ENCODE measurements at regions not wholly inside any gene's neighbourhood (a gene's known extent, or its start where the extent isn't known, plus 50 kb on each side); places are given as distances from the start of the nearest gene placed in this dataset.
"Not testable (repeated sequence)": the region's sequence is repeated elsewhere in the genome, so short reads cannot be mapped to it uniquely, and the experiment has no call there.

DNA sequence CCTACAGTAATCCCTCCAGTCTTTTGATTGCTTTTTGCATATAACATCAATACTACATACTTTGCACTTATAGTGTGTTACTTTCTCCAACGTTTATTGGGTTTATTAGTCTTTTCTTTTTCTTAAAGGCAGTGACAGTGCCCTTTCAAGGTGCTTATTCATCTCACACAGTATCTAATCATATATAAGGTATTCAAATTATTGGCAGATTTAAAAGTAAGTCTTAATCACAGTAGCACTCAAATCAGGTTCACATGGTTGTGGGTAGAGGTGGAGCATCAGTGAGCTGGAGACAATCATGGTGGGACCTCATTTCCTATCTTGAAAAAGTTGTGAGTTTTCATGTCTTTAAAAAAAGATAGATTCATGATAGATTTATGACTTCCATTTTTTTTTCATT, 706.2 kb downstream of the GALC start:
- DNase-seq = no peak

DNA sequence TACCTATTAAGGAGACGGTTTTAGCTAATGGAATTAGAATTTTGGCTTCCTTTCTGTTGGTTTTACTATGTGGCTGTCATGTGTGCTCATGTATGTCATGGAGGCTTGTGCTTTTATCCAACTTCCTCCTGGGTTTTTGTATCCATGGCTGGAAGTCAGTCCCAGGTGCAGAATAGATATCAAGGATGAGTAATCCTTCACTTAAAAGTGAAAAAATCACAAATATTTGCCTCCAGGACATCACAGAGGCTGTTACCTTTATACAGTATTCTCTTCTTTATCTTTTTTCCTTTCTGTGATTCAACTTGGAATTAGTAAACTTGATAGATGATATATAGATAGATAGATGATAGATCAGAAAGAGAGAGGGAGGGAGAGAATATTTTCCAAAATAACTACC, 706.8 kb downstream of the GALC start:
- no peak for DNase-seq

DNA sequence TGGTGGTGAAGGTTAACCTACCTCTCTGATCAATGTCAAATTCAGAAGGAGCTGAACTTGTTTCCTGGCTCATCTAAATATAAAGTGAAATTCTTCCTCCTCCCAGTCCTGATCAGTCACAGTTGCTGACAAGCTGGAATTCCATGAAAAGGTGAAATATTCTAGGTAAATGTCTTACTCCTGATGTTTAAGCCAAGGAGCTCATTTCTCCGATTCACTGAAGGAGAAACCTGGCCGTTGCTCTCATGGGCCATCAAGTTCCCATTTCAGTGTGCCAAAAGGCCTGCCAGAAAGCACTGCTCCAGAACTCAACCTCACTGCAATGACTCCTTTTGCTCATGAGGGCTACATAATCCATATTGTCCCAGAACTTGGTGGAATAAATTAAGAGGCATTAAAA, 707.5 kb downstream of the GALC start:
- no peak for DNase-seq

- no peak for DNase-seq
Observed at GRCh38 chr14:87283547-87283946, 709.4 kb downstream of the GALC start.

DNA sequence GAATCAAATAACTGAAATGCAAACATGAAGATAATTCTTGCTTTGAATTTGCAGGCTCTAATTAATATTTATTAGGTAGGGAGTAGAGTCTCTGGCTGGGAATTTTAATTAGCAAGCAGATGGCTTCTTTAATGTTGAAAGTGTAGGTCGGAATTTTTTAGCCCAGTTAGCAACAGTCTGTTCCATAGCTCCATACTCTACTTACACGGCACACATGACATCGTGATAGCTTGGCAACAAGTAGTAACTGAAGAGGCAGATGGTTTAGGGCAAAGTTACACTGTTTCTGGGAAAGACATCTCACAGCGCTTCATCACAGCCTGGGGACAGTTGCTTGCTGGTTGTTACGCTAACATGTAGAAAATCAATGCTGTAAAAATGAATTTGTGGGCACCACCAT, 710.7 kb downstream of the GALC start:
- no peak for DNase-seq

DNA sequence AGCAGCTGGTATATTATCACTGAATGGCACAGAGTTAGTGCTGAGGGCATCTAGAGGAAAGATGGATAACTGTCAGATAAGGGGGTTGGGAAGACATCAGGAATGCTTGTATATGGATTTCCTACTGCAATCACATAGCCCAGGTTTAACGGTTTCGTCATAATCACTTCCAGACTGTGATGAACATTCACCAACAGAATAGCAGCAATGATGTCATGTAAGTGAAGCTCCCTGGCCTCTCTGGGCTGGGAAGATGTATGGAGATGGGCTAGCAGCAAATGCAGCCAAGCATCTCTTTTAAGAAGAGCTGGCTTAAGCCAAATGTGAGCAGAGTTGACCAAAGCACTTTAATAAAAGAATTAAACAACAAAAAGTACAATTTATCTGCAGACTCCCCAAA, 714.6 kb downstream of the GALC start:
- no peak for DNase-seq

DNA sequence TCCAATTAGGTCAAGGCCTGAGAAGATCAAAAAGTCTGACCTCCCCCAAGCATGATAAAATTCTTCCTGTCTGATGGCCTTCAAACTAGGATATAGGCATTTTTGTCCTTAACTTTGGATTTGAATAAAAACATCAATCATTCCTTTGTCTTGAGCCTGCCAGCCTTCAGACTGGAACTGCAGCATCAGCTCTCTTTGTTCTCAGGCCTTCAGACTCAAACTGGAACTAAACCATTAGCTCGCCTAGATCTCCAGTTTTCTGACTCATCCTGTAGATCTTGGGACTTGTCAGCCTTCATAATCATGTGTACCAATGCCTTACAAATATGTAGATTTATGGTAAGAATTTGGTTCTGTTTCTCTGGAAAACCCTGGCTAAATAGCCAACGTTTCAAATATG, 721.7 kb downstream of the GALC start:
- no peak for DNase-seq

DNA sequence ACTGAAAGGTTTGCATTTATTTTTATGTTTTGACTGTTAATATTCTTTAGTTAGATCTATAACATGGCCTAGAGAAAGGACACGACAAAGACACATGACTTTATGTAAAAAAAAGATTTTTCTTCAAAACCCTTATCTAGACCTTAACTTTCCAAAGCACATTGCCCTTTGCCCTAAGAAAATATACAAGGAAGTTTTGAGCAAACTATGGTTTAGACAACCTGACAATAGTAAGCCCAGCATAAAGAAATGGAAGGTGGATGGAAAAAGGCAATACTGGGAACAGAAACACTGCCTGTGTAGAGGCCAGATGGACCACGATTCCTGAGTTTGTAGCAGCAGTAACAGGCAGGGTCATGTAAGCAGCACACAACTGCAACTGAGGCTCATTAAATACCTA, 724.0 kb downstream of the GALC start:
- DNase-seq = no peak

DNA sequence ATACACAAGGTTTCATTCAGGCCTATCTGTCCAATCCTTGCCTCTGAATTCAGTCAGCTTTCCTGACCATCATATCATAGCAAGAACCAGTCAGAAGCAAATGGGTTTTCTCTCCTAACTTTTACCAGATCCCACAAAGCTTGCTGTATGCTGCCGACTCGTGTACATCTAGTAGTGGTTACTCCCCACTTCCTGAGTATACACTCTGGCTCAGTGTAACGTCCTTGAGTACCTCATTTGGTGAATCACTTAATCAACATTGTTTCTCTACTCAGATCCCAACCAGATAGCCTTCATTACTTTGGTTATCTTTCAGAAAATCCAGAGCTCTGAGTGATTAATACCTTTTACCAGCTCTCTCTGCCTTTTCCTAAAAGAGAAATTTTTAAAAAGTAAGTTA, 728.2 kb downstream of the GALC start:
- no peak for DNase-seq

- no peak for DNase-seq
Observed at GRCh38 chr14:87264272-87264785, 728.7 kb downstream of the GALC start.

GRCh38 chr14:87261621-87262020, 731.4 kb downstream of the GALC start:
- DNase-seq = no peak

GRCh38 chr14:87260460-87260859, 732.5 kb downstream of the GALC start:
- no peak for DNase-seq

- DNase-seq = no peak
Observed at GRCh38 chr14:87257421-87257820, 735.6 kb downstream of the GALC start.

DNA sequence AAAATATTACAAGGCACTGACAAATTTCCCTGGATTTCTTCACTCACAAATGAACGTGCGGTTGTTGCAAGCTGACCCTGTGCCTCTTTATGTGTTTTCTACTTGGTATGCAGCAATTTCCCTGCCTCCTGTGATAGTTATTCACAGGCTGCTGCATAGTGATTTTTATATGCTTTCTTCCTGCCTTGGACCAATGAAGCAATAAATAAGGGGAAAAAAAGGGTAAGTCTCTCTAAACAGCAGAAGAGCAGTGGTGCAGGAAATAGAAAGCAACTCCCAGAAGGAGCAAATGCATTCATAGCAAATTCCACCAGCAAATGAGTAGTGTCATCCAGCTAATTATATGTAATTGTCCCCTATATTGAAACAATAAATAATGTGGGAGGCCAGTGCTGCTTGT, 737.9 kb downstream of the GALC start:
- DNase-seq = no peak

DNA sequence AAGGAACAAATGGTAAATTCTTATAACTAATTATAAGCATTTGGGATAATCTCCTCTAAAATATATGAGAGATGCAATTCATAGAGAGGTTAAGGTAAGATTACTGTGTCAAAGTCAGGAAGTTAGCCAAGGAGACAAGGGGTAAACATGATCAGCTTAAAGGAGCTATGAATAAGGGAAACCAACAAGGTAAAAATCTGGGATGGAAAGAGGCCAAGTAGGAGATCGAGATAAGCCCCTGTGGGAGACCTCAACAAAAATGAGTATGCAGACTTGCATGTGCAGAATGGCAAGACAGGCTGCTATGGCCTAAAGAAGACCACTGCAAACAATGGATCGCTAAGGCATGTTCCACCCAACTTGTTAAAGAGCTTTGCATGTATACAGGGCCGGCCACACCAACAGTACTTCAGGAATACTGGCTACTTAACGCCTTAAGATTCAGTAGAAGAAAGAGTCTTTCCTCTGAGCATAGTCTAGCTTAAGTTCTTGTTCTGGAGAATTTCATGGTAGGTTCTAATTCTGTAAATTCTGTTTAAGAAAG, 738.6 kb downstream of the GALC start:
- no peak for DNase-seq

DNA sequence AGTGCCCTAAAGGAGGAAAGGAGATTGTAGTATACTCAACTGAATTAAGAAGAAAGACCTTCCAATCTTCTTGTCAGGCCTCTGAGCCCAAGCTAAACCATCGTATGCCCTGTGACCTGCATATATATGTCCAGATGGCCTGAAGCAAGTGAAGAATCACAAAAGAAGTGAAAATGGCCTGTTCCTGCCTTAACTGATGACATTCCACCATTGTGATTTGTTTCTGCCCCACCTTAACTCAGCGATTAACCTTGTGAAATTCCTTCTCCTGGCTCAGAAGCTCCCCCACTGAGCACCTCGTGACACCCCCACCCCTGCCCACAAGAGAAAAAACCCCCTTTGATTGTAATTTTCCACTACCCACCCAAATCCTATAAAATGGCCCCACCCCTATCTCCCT, 739.2 kb downstream of the GALC start:
- DNase-seq = not testable (repeated sequence)

DNA sequence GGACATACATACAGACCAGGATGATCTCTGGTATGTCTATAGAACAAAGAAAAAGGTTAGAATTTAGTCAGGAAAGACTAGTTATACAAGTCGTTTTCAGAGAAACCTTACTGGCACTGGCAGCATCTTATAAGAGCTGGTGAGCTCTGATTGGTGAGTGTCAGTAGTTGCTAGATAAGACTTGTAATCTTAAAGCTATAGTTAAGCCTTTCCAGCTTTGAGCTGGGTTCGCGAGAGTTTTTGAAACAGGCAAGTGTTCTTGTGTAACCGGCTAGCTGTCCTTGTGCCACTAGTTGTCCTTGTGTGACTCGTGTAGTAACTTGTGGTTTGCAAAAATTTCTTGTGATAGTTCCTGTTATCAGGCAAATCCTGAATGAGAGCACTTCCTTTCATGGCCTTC, 740.9 kb downstream of the GALC start:
- DNase-seq = no peak

DNA sequence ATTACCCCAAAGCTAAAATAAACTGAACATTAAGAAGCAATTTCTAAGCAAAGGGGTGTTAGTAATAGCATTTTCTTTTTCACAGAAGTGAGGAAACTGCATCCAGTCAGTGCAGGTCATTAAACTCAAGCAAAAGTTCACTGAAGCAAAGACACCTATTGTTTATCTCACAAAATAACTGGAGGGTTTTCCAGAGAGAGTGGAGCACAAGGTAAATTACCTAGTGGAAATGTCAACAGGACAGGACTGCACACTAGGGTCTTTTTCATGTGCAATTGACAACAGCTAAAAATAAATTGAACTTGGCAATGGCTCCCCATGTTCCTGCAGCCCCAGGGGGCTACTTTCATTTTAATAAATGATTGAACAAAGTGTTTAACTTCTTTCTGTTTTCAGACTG, 742.0 kb downstream of the GALC start:
- no peak for DNase-seq

DNA sequence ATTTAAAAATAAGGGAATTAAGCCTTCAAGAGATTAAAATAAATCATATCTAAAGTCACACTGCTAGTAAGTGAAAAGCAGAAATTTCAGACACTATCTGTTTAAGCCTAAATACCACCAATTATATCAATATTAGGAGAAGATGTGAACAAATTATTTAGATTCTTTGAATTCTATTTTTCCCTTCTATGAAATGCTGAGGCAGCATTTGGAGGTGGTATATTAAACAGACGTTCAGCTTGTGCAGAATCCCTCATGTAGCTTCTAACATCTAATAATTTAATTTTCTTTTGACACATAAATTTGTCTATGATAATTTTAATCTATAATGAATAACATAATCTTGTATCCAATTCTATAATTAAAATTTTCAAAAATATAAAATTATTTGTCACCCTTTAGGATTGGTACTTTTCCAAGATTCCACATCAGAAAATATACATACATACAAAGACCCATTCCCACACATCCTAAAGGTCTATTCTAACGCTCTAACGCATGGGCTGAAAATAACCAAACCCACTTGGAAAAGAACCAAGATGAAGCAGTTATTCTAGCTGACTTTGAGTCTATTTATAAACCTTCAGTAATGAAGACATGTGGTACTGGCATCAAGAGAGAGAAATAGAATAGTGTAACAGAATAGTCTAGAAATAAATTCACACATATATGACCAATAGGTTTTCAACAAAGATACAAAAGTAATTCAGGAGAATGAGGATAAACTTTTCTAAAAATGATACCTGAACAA, 751.8 kb downstream of the GALC start:
- no peak for DNase-seq

GRCh38 chr14:87240319-87240718, 752.7 kb downstream of the GALC start:
- DNase-seq = not testable (repeated sequence)

GRCh38 chr14:87233806-87234384, 759.1 kb downstream of the GALC start:
- no peak for DNase-seq

- DNase-seq = no peak
Observed at GRCh38 chr14:87233266-87233665, 759.7 kb downstream of the GALC start.

- DNase-seq = no peak
Observed at GRCh38 chr14:87231336-87232026, 761.5 kb downstream of the GALC start.

DNA sequence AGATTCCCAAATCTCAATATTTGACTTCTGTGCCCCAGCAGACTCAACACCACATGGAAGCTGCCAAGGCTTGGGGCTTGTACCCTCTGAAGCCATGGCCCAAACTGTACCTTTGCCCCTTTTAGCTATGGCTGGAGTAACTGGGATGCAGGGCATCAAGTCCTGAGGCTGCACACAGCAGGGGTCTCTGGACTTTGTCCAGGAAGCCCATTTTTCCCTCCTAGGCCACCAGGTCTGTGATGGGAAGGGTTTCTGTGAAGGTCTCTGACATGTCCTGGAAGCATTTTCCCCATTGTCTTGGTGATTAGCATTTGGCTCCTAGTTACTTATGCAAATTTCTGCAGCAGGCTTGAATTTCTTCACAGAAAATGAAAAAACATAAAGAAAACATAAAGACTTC, 762.3 kb downstream of the GALC start:
- no peak for DNase-seq

Measured in T1000 (cell line).